ENCODE measurements at regions not wholly inside any gene's neighbourhood (a gene's known extent, or its start where the extent isn't known, plus 50 kb on each side); places are given as distances from the start of the nearest gene placed in this dataset.

DNA sequence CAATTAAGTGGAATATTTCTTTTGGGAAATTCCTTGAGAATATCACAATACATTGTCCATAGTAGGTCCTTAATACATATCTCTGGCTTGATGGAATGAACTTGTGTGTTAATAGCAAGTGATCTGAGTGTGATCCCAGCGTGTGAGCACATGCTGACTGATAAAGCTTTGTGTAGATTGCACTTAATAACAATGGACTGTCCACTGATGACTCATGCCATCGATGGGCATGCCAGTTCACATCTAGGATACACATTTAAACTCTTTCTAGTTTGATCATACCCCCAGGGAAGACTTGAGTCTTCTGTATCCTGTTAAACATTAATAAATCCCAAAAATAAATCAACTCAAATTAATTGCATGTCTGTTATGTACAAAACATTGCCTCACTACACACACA, 454.3 kb upstream of the SPTLC3 start:
- Histone ChIP-seq H3K4me2 (ENCODE audit: insufficient read depth, insufficient read length, low read length) (no peak overlapping the region), H3K27ac (ENCODE audit: insufficient read length, low read depth, low read length) (no peak overlapping the region), H3K23ac (ENCODE audit: insufficient read length, low read depth, low read length) (no peak overlapping the region), H4K91ac (ENCODE audit: insufficient read length, low read depth, low read length) (no peak overlapping the region), H3T11ph (ENCODE audit: low read length) (no peak overlapping the region), H3K14ac (ENCODE audit: insufficient read depth, low read length) (no peak overlapping the region), H4K8ac (replicated peaks; ENCODE audit: insufficient read length, low read depth, low read length) (no peak overlapping the region), H4K5ac (ENCODE audit: insufficient read length, low read depth, low read length) (no peak overlapping the region), H3K27me3 (ENCODE audit: insufficient read depth, low read length) (no peaks in the 10 kb centered on the region), H2BK5ac (ENCODE audit: insufficient read length, low read length) (no peak overlapping the region), H2BK15ac (ENCODE audit: low read depth, low read length) (no peak overlapping the region), H2BK120ac (ENCODE audit: low read depth, low read length, poor library complexity, severe bottlenecking) (no peak overlapping the region), H3K9ac (ENCODE audit: extremely low read depth, insufficient read length, low read length) (no peak overlapping the region), H2AFZ (ENCODE audit: low read length) (no peak overlapping the region), H2BK20ac (ENCODE audit: low read depth, low read length, poor library complexity, severe bottlenecking) (no peak overlapping the region), H3K23me2 (ENCODE audit: insufficient read length, low read depth, low read length, poor library complexity, severe bottlenecking) (no peaks in the 10 kb centered on the region), H3K56ac (ENCODE audit: insufficient read length, low read depth, low read length) (no peak overlapping the region), H3K4me1 (ENCODE audit: insufficient read depth, low read length) (no peaks in the 10 kb centered on the region), H2AK5ac (ENCODE audit: insufficient read length, low read length) (no peak overlapping the region), H2BK12ac (ENCODE audit: insufficient read length, low read depth, low read length) (no peak overlapping the region), H3K79me2 (ENCODE audit: insufficient read depth, low read length) (no peaks in the 10 kb centered on the region), H3K4ac (ENCODE audit: low read depth, low read length) (no peak overlapping the region), H3K9me3 (ENCODE audit: control insufficient read depth, low read depth, low read length) (no peaks in the 10 kb centered on the region), H4K20me1 (ENCODE audit: control insufficient read depth, insufficient read depth, insufficient read length) (no peaks in the 10 kb centered on the region), H3K79me1 (ENCODE audit: insufficient read depth, low read depth, low read length, poor library complexity, severe bottlenecking) (no peaks in the 10 kb centered on the region), H3K18ac (ENCODE audit: insufficient read length, low read depth, low read length) (no peak overlapping the region)
- no peak overlapping the region for H3K27ac Mint-ChIP-seq
- no peak overlapping the region for H3K4me3 Mint-ChIP-seq
- H3K4me1 Mint-ChIP-seq: peaks cover 12 to 14% of the 10 kb centered on the region in 2 experiments
- TF ChIP-seq, protein P1, sequence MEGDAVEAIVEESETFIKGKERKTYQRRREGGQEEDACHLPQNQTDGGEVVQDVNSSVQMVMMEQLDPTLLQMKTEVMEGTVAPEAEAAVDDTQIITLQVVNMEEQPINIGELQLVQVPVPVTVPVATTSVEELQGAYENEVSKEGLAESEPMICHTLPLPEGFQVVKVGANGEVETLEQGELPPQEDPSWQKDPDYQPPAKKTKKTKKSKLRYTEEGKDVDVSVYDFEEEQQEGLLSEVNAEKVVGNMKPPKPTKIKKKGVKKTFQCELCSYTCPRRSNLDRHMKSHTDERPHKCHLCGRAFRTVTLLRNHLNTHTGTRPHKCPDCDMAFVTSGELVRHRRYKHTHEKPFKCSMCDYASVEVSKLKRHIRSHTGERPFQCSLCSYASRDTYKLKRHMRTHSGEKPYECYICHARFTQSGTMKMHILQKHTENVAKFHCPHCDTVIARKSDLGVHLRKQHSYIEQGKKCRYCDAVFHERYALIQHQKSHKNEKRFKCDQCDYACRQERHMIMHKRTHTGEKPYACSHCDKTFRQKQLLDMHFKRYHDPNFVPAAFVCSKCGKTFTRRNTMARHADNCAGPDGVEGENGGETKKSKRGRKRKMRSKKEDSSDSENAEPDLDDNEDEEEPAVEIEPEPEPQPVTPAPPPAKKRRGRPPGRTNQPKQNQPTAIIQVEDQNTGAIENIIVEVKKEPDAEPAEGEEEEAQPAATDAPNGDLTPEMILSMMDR (conservative IDR thresholded peaks at IDR 0.05): no peak
- DNase-seq: no peak
- no peaks in the 10 kb centered on the region for H3K9me3 Mint-ChIP-seq
- no CpG with 5 or more reads among the region's 2 CpGs for WGBS (ENCODE audit: extremely low coverage, insufficient read length, low lambda C conversion rate)
- no peaks in the 10 kb centered on the region for H3K36me3 Mint-ChIP-seq (ENCODE audit: insufficient read depth in 1 of 3, low read depth in 3 of 3)
- H3K27me3 Mint-ChIP-seq (ENCODE audit: low read depth): no peaks in the 10 kb centered on the region
